NCI-H128 (cell line): ENCODE measurements at regions not wholly inside any gene's neighbourhood (a gene's known extent, or its start where the extent isn't known, plus 50 kb on each side); places are given as distances from the start of the nearest gene placed in this dataset.

Experiments used
- DNase-seq: peaks from one replicate; lab custom pipeline; 2025; ENCODE audit not compliant: unreplicated experiment; lab: John Stamatoyannopoulos, UW

- no peak for DNase-seq
Observed at GRCh38 chr6:169165561-169166300, 87.9 kb downstream of the THBS2 start.

GRCh38 chr6:169164986-169165385 lies 88.7 kb downstream of the THBS2 start:
- no peak for DNase-seq

DNA sequence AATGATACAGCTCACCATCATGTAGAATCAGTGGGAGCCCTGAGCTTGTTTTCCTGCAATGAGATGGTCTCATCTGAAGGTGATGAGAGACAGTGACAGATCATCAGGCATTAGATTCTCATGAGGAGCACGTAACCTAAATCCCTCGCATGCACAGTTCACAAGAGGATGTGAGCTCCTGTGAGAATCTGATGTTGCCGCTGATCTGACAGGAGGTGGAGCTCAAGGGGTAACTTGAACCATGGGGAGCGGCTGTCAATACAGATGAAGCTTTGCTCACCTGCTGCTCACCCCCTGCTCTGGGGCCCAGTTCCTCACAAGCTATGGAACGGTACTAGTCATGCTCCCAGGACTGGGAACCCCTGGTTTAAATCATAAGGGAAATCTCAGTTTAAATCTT lies 89.2 kb downstream of the THBS2 start:
- no peak for DNase-seq

DNA sequence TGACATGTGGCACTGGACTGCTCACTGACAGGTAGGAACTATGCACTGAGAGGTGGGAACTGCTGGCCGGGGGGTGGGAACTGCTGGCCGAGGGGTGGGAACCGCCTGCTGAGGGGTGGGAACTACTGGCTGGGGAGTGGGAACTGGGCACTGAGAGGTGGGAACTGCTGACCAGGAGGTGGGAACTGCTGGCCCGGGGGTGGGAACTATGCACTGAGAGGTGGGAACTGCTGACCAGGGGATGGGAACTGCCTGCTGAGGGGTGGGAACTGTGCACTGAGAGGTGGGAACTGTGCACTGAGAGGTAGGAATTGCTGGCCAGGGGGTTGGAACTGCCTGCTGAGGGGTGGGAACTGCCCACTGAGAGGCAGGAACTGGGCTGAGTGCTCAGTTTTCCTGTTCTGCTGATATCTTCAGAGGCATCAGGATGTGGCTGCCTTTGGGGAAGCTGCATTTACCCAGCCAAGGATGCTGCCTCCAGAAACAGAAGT lies 90.2 kb downstream of the THBS2 start:
- DNase-seq: no peak

DNA sequence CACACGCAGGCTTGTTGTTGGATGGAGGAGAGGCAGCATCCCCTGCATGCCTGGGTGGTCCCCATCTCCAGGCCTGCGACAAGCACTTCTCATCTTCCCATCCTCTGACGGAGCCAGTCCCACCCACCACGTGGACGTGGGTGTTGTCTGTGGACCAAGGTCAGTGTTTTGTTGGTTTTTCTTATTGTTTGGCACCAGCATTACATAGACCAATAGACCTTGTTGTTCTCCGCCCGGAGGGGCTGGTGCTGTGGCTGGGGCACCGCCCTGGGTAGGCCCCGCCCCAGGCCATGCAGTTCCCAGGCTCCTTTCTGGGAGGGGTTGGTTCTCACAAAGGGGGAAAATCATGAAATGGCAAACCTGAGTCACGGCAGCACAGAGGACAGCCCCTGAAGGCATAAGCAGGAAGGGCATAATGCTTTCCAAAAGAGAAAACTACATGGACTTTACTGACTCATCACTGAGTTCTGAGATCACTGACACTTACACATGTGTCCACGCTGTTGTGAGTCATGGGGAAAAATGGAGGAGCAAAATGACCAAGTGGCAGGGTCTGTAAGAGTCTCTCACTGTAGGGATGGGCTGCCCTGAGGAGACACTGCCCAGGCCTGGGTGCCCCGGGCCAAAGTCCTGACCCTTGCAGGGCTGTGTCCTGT lies 90.8 kb downstream of the THBS2 start:
- DNase-seq: no peak

DNA sequence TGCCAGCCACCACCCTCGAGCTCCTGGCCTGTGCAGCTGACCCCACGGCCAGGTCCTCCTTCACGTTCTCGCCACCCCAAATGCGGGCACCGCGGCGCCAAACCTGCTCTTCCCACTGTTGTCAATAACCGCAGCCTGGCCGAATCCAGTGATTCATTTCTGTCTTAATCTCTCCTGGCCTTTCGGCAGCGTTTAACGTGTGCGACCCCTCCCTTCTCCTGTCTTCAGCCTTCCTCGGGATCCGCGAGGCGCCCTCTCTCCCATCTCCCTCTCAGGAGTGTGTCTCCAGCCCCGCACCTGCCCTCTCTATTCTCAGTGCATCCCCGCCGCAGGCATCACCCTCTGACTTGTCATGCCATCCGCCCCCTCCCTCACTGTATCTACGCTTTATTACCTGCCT lies 91.4 kb downstream of the THBS2 start:
- DNase-seq: no peak

GRCh38 chr6:169161572-169162167 lies 92.0 kb downstream of the THBS2 start:
- no peak for DNase-seq

DNA sequence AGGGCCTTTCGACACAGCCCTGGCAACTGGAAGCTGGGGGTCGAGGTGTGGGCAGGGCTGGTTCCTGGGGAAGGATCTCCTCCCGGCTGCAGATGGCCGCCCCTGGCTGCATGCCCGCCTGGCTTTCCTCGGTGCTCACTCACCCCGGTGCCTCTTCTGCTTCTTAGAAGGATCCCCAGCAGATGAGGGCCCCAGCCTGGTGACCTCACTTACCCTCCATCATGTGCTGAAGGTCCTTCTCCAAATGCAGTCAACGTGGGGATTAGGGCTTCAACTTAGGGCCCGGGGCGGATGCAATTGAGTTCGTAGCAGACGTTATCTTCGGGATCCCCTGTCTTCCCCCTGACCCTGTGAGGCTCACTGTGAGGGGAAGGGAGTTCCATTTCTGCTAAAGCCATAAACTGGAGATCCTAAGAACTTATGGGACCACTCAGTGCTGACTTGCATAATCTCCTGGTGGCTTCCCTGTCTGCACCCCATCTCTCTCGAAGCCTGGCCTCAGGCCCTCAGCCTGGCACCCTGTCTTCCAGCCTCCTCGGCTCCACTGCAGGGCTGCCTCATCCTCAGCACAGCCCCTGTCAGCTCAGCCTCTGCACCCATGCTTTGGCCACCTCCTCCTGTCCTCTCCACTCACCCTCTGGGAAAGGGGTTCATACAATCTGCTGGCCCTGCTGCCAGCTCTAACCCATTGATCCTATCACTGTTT lies 92.6 kb downstream of the THBS2 start:
- no peak for DNase-seq

DNA sequence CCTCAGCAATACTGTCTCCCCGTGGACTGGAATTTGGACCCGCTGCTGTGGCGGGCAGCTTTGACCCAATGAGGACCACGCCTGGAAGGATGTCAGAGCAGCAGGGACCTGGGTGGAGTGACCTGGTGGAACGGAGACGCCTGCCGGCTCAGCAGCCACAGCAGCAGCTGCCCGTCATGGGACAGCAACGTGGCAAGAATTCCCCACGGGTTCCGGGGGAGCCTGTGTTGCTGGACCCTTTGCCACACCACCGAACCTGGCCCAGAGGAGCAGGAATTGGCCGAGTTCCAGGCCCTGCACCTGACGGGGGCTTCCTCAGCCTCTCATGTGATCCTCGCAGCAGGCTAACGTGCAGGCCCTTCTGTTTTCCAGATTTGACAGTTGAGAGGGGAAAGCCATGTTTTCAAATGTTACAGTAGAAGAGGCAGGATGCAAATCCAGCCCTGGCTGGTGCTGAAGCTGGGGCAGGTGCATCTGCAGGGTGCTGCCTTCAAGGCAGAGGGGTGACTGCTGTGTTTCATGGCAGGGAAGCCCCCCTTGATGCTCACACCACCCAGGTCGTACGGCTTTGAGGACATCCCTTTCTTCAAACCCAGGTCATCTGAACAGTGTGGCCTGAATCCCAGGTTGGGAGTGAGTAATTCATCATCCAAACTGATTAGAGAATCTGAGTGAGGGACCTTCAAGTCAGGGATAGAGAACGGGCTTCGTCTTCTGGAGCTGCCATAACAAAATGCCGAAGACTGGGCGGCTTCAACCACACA lies 93.4 kb downstream of the THBS2 start:
- no peak for DNase-seq

DNA sequence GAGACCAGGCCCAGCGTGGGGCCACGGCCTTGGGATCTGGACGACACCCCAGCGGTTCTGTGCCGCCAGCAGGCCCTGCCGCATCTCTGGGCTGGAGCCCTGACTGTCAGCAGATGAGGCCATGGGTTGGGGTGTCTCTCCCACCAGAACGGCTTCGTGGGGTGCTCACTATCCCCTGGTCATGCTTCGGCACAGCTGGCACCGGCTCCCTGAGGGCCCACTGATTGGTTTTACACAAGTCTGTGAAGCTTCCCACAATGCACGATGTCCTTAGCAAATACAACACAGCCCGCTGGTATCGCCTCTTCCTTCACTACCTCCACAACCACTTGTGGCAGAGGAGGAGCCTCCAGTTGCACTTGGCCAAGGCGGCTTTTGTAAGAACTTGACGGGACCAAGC lies 94.3 kb downstream of the THBS2 start:
- DNase-seq: no peak

GRCh38 chr6:169158691-169159090 lies 95.0 kb downstream of the THBS2 start:
- DNase-seq: no peak

DNA sequence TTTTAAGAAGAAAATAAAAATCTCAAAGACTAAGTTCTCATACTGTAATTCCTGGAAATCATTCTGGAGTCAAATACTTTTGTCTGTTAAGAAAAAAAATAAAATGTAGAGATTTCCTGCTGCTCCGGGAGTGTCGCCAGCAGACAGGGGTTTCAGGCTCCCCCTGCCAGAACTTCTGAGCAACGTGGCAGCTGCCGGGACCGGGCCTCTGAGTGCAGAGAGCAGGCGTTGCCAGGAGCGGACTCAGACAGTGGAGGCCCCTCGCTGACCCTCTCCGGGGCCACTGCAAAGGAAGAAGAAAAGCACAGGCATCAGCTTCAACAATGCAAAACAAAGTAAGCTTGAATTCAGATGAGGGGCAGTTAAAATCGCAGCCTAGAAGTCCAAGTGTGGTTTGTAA lies 95.5 kb downstream of the THBS2 start:
- DNase-seq: no peak

DNA sequence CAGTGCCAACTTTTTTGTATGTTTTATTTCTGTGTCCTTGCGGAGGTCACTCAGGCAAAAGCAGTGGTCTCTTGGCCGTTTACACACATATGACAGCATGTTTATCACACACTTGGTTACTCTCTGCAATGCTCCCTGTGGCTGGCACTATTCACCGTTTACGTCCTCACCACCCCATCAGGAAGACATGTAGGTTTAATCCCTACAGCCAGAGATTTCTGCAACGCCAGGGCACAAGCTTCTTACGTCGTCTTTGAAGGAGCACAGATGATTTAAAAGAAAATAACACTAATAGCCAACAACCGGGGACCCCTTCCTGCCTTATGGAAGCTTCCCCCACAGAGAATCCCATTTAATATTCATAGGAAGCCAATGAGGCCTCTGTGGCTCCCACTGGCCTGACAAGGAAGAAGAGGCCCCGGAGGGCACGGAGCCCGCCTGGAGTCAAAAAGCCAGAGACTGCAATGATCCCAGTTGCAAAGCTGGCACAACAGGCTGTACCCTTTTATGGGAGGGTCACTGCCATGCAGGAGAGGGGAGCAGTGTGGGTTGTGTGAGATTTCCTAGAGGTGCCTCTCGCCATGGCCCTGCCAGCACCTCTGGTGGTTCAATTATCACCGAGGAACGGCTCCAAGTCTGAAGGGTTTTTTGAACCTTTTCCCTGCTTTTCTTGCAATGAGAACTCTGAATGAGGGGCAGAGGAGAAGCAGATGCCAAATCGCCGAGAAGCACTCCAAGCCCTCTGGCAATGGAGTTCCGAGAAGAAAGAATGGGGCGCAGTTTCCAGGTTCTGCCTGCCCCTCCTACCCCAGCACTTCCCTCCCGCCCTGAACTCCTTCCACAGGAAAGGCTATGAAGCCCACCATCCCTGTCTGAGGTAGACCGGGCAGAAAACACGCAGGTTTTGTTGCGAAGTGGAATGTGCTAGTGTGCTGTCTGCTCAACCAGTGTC lies 96.2 kb downstream of the THBS2 start:
- no peak for DNase-seq

GRCh38 chr6:169156793-169157147 lies 96.9 kb downstream of the THBS2 start:
- no peak for DNase-seq

- DNase-seq: no peak
Observed at GRCh38 chr6:169156108-169156792, 97.4 kb downstream of the THBS2 start.

- DNase-seq: no peak
Observed at GRCh38 chr6:169155481-169155880, 98.2 kb downstream of the THBS2 start.

- DNase-seq: no peak
Observed at GRCh38 chr6:169153401-169153800, 100.2 kb downstream of the THBS2 start.

DNA sequence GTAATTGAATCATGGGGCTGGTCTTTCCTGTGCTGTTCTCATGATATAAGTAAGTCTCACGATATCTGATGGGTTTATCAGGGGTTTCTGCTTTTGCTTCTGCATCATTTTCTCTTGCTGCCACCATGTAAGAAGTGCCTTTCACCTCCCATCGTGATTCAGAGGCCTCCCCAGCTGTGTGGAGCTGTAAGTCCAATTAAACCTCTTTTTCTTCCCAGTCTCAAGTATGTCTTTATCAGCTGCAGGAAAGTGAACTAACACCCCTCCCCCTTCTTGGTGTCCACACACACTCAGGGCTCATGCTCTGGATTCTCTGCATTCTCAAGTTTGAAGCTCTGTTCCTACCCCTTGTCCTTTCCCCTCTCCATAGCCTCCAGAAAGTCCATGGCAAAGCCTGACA lies 107.1 kb downstream of the THBS2 start:
- DNase-seq: no peak

- no peak for DNase-seq
Observed at GRCh38 chr6:169145991-169146501, 107.6 kb downstream of the THBS2 start.
